Smooth muscle cell (in vitro differentiated cells): ENCODE measurements at regions not wholly inside any gene's neighbourhood (a gene's known extent, or its start where the extent isn't known, plus 50 kb on each side); places are given as distances from the start of the nearest gene placed in this dataset.

Experiments used
- DNase-seq: peaks from one replicate; lab custom pipeline; 2025; ENCODE audit not compliant: unreplicated experiment; lab: John Stamatoyannopoulos, UW
- H2AFZ ChIP-seq: fragments of 200-600 bp; sonication (generic); 2 replicates; pipeline ENCODE4 v1.6.0; 2016; ENCODE audit warnings: antibody characterized with exemption, low read depth, mild to moderate bottlenecking
- H3F3A ChIP-seq: fragments of 200-600 bp; sonication (generic); 2 replicates; pipeline ENCODE4 v1.6.0; 2017; ENCODE audit warnings: antibody characterized with exemption, low read depth
- H3K27ac ChIP-seq: fragments of 200-600 bp; sonication (generic); 2 replicates; pipeline ENCODE4 v1.5.1; 2016; ENCODE audit warnings: low read depth, mild to moderate bottlenecking
- H3K27me3 ChIP-seq: fragments of 200-600 bp; sonication (generic); 2 replicates; pipeline ENCODE4 v1.6.1; 2016; ENCODE audit warnings: low read depth, mild to moderate bottlenecking
- H3K36me3 ChIP-seq: fragments of 200-600 bp; sonication (generic); 2 replicates; pipeline ENCODE4 v1.5.1; 2016; ENCODE audit warnings: low read depth
- H3K4me1 ChIP-seq: fragments of 200-600 bp; sonication (generic); 2 replicates; pipeline ENCODE4 v1.5.1; 2016; ENCODE audit warnings: low read depth
- H3K4me2 ChIP-seq: fragments of 200-600 bp; sonication (generic); 2 replicates; pipeline ENCODE4 v1.6.0; 2016; ENCODE audit warnings: mild to moderate bottlenecking
- H3K4me3 ChIP-seq: fragments of 200-600 bp; sonication (generic); 2 replicates; pipeline ENCODE4 v1.5.1; 2016; ENCODE audit warnings: mild to moderate bottlenecking
- H3K79me2 ChIP-seq: fragments of 200-600 bp; sonication (generic); 2 replicates; pipeline ENCODE4 v1.6.0; 2016; ENCODE audit warnings: low read depth, mild to moderate bottlenecking
- H3K9ac ChIP-seq: fragments of 200-600 bp; sonication (generic); 2 replicates; pipeline ENCODE4 v1.6.0; 2016; ENCODE audit warnings: low read depth
- H3K9me3 ChIP-seq: fragments of 200-600 bp; sonication (generic); replicated peaks from 2 replicates; pipeline ENCODE4 v1.5.1; 2016; ENCODE audit warnings: low read depth
- H4K20me1 ChIP-seq: fragments of 200-600 bp; sonication (generic); 2 replicates; pipeline ENCODE4 v1.6.0; 2016; ENCODE audit warnings: low read depth
- WGBS: methylation state at CpG from one replicate; pipeline ENCODE4 v1.1.7; 2016; ENCODE audit warnings: low lambda C conversion rate; 5-methylcytosine and 5-hydroxymethylcytosine counted together
- TF ChIP-seq, protein P1 (sequence below): fragments of 200-600 bp; sonication (generic); IDR thresholded peaks from 2 replicates; pipeline ENCODE4 v1.5.1; 2017; ENCODE audit warnings: borderline replicate concordance, mild to moderate bottlenecking, antibody characterized with exemption; ENCODE audit not compliant: insufficient read depth, poor library complexity, severe bottlenecking

DNA sequence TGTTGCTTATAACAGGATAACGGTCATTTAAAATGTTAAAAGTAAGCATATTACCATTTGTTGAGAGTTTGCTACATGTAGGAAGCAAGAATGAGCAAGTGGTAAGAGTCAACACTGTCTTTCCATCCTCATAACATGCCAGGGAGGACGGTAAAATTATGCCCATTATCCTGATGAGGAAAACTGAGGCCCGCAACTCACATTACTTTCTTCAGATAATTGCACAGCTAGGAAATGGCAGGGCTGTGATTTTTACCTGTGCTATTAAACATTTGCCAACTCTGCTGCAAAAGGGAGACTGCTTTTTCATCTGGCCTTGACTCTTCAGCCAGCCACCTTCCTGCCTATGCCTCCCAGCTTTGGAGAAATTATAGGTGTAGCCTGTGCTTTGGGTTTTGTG is 79.8 kb upstream of the BOD1 start:
- Histone ChIP-seq H3K9me3 (no peaks in the 10 kb centered on the region), H3K27me3 (no peaks in the 10 kb centered on the region), H3K4me1 (no peaks in the 10 kb centered on the region), H3K27ac (no peak overlapping the region), H3K79me2 (no peaks in the 10 kb centered on the region), H4K20me1 (no peaks in the 10 kb centered on the region), H3K4me3 (no peak overlapping the region), H3K36me3 (no peaks in the 10 kb centered on the region), H3K4me2 (no peak overlapping the region), H3K9ac (no peak overlapping the region), H2AFZ (no peak overlapping the region), H3F3A (no peaks in the 10 kb centered on the region)
- 96% methylated on average over 3 of the region's 3 CpGs for WGBS
- no peak for DNase-seq
- TF ChIP-seq, protein P1, sequence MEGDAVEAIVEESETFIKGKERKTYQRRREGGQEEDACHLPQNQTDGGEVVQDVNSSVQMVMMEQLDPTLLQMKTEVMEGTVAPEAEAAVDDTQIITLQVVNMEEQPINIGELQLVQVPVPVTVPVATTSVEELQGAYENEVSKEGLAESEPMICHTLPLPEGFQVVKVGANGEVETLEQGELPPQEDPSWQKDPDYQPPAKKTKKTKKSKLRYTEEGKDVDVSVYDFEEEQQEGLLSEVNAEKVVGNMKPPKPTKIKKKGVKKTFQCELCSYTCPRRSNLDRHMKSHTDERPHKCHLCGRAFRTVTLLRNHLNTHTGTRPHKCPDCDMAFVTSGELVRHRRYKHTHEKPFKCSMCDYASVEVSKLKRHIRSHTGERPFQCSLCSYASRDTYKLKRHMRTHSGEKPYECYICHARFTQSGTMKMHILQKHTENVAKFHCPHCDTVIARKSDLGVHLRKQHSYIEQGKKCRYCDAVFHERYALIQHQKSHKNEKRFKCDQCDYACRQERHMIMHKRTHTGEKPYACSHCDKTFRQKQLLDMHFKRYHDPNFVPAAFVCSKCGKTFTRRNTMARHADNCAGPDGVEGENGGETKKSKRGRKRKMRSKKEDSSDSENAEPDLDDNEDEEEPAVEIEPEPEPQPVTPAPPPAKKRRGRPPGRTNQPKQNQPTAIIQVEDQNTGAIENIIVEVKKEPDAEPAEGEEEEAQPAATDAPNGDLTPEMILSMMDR, result no peak

DNA sequence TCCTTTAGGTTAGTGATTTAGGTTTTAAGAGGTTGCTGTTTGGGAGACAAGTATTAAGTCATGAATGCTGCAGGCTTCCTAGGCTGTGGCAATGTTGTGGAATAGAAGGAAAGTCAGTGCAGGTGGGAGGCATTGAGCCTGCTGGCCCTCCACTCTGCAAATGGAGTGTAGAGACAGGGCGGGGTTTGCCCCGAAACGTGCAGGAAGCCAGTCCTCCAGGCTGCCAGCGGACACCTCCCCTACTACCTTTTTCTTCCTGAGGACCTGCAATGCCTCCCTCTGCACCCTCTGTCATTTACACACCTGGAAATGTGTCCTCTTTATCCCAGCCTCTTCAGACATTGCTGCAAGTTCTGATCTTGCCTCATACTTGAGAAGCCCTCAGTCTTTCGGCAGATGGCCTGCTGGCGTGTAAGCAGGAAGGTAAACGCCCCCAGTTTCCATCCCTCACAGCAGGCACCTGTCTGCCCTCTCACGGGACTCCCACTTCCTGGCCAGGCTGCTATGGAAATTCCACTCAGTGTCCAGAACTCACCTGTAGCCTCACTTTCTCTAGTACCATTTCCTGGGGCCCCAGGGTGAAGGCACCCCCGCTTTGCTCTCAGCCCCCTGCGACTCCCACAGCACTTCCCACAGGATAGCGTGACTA is 81.6 kb upstream of the BOD1 start:
- no peaks in the 10 kb centered on the region for H3K4me1 ChIP-seq
- H3F3A ChIP-seq, result no peaks in the 10 kb centered on the region
- H3K9me3 ChIP-seq, result no peaks in the 10 kb centered on the region
- H2AFZ ChIP-seq, result no peak overlapping the region
- no peaks in the 10 kb centered on the region for H3K79me2 ChIP-seq
- WGBS, result 75% methylated on average over 11 of the region's 11 CpGs
- no peaks in the 10 kb centered on the region for H3K36me3 ChIP-seq
- no peak for DNase-seq
- no peak overlapping the region for H3K4me2 ChIP-seq
- H4K20me1 ChIP-seq, result no peaks in the 10 kb centered on the region
- no peak overlapping the region for H3K27ac ChIP-seq
- no peak overlapping the region for H3K4me3 ChIP-seq
- TF ChIP-seq, protein P1, result no peak
- H3K9ac ChIP-seq, result no peak overlapping the region
- H3K27me3 ChIP-seq, result no peaks in the 10 kb centered on the region

DNA sequence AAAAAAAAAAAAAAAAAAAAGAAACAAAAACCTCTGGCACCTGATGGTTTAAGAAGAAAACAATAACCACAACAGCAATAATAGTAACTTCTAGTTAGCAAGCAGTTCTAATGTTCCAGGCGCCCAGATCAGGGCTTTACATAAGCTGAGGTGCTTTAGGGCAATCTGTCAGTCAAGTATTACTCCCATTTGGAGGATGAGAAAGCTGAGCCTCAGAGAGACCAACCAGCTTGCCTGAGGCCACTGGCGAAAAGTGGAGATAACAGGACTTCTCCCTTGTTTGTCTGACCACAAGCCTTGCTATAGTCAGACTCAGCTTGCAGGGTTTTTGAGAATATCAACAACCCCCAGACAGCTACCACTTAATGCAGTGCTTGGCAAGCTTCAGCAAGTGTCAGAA is 83.5 kb upstream of the BOD1 start:
- no peaks in the 10 kb centered on the region for H4K20me1 ChIP-seq
- no peaks in the 10 kb centered on the region for H3K4me1 ChIP-seq
- H3K9ac ChIP-seq, result no peak overlapping the region
- no peak overlapping the region for H3K4me3 ChIP-seq
- no peaks in the 10 kb centered on the region for H3K27me3 ChIP-seq
- WGBS, result 72% methylated on average over 2 of the region's 2 CpGs
- no peak for DNase-seq
- H3K36me3 ChIP-seq, result no peaks in the 10 kb centered on the region
- no peak overlapping the region for H3K4me2 ChIP-seq
- TF ChIP-seq, protein P1, result no peak
- H3K27ac ChIP-seq, result no peak overlapping the region
- no peaks in the 10 kb centered on the region for H3F3A ChIP-seq
- H3K9me3 ChIP-seq, result no peaks in the 10 kb centered on the region
- no peaks in the 10 kb centered on the region for H3K79me2 ChIP-seq
- no peak overlapping the region for H2AFZ ChIP-seq

DNA sequence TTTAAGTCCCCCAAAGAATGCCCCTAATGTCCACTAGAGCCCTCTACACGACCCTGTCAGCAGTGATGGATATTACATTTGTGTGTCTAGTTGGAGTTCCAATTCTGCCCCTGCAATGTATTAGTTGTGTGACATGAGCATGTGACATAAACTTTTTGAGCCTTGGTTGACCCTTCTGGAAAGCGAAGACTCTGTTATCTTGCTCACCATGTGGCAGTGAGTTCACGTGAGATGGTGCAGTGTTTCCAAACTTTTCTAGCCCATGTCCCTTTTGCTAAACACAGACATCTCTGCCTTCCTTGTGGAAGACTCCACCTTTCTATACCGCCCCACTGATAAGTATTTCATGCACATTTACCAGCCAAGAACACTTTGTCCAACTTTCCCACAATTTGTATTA is 87.0 kb upstream of the BOD1 start:
- H3K27ac ChIP-seq, result no peak overlapping the region
- H3K4me3 ChIP-seq, result no peak overlapping the region
- no peak overlapping the region for H3K9ac ChIP-seq
- no peak overlapping the region for H2AFZ ChIP-seq
- H3K27me3 ChIP-seq, result no peaks in the 10 kb centered on the region
- no peaks in the 10 kb centered on the region for H3F3A ChIP-seq
- no peaks in the 10 kb centered on the region for H3K36me3 ChIP-seq
- TF ChIP-seq, protein P1, result no peak
- no peak overlapping the region for H3K4me2 ChIP-seq
- H4K20me1 ChIP-seq, result no peaks in the 10 kb centered on the region
- H3K4me1 ChIP-seq, result no peaks in the 10 kb centered on the region
- no peak for DNase-seq
- H3K79me2 ChIP-seq, result no peaks in the 10 kb centered on the region
- 91% methylated on average over 4 of the region's 4 CpGs for WGBS
- H3K9me3 ChIP-seq, result no peaks in the 10 kb centered on the region
